ENCODE measurements at regions not wholly inside any gene's neighbourhood (a gene's known extent, or its start where the extent isn't known, plus 50 kb on each side); places are given as distances from the start of the nearest gene placed in this dataset.

GRCh38 chr2:129050101-129050500, 731.4 kb upstream of the HS6ST1 start:
- Histone ChIP-seq H3K9ac (ENCODE audit: insufficient read depth, low read length) (no peak overlapping the region), H3K4me2 (ENCODE audit: extremely low read depth, insufficient read depth, low read length) (no peak overlapping the region), H3K4me1 (ENCODE audit: control insufficient read depth, extremely low read depth, insufficient read depth, low read length) (no peaks in the 10 kb centered on the region), H3K79me2 (ENCODE audit: control insufficient read depth, insufficient read depth, low read length) (no peaks in the 10 kb centered on the region), H3K9me3 (ENCODE audit: control insufficient read depth, insufficient read depth, low read depth, low read length) (no peaks in the 10 kb centered on the region), H3K4me3 (replicated peaks in 1 of 4; ENCODE audit: control extremely low read depth in 1 of 4, insufficient read depth in 1 of 4, low read depth in 3 of 4, low read length in 4 of 4) (no peak overlapping the region), H3K36me3 (ENCODE audit: control insufficient read depth, insufficient read depth, low read length) (no peaks in the 10 kb centered on the region), H4K20me1 (ENCODE audit: control insufficient read depth, extremely low read depth, insufficient read depth, low read length) (no peaks in the 10 kb centered on the region), H3K27ac (ENCODE audit: insufficient read depth, low read length) (no peak overlapping the region), H3K27me3 (ENCODE audit: control insufficient read depth, insufficient read depth, low read length) (no peaks in the 10 kb centered on the region), H2AFZ (ENCODE audit: low read length) (no peak overlapping the region)
- DNase-seq (ENCODE audit: low read depth in 2 of 2): no peak
- TF ChIP-seq EZH2 (IDR thresholded peaks at IDR 0.05; ENCODE audit: low read length, missing control alignments) (no peak), CTCF (conservative IDR thresholded peaks at IDR 0.05 in 1 of 2, IDR thresholded peaks at IDR 0.05 in 1 of 2; ENCODE audit: low read depth in 1 of 2, low read length in 2 of 2) (no peak)

- H3K36me3 ChIP-seq (ENCODE audit: control insufficient read depth, insufficient read depth, low read length): no peaks in the 10 kb centered on the region
- no peak overlapping the region for H3K4me2 ChIP-seq (ENCODE audit: extremely low read depth, insufficient read depth, low read length)
- TF ChIP-seq CTCF (conservative IDR thresholded peaks at IDR 0.05 in 1 of 2, IDR thresholded peaks at IDR 0.05 in 1 of 2; ENCODE audit: low read depth in 1 of 2, low read length in 2 of 2): no peak
- DNase-seq (ENCODE audit: low read depth in 2 of 2): no peak
- H3K4me1 ChIP-seq (ENCODE audit: control insufficient read depth, extremely low read depth, insufficient read depth, low read length): no peaks in the 10 kb centered on the region
- H2AFZ ChIP-seq (ENCODE audit: low read length): no peak overlapping the region
- no peak overlapping the region for H3K27ac ChIP-seq (ENCODE audit: insufficient read depth, low read length)
- no peaks in the 10 kb centered on the region for H3K27me3 ChIP-seq (ENCODE audit: control insufficient read depth, insufficient read depth, low read length)
- H3K79me2 ChIP-seq (ENCODE audit: control insufficient read depth, insufficient read depth, low read length): no peaks in the 10 kb centered on the region
- no peaks in the 10 kb centered on the region for H3K9me3 ChIP-seq (ENCODE audit: control insufficient read depth, insufficient read depth, low read depth, low read length)
- no peaks in the 10 kb centered on the region for H4K20me1 ChIP-seq (ENCODE audit: control insufficient read depth, extremely low read depth, insufficient read depth, low read length)
- no peak overlapping the region for H3K4me3 ChIP-seq (replicated peaks in 1 of 4; ENCODE audit: control extremely low read depth in 1 of 4, insufficient read depth in 1 of 4, low read depth in 3 of 4, low read length in 4 of 4)
- H3K9ac ChIP-seq (ENCODE audit: insufficient read depth, low read length): no peak overlapping the region
Measured at GRCh38 chr2:129055242-129055641, 736.6 kb upstream of the HS6ST1 start.

DNA sequence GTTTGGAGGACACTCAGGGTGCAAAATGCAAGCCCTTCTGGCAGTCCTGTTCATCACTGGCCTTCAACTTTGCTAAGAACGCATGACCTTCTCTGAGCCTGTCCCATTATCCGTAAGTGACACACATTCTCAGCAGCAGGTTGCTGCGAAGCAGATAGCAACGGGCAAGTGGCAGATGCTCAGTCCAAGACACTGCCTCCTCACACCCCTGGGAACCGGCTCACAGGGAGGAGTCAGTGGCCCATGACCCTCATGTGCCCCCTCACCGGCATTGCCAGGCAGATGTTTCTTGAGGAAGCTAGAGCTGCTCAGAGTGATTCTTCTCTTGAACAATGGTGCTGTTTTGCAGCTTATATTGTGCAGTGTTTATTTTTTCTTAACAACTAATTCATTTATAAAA, 737.2 kb upstream of the HS6ST1 start:
- Histone ChIP-seq H3K4me2 (ENCODE audit: extremely low read depth, insufficient read depth, low read length) (no peak overlapping the region), H3K79me2 (ENCODE audit: control insufficient read depth, insufficient read depth, low read length) (no peaks in the 10 kb centered on the region), H3K27me3 (ENCODE audit: control insufficient read depth, insufficient read depth, low read length) (no peaks in the 10 kb centered on the region), H4K20me1 (ENCODE audit: control insufficient read depth, extremely low read depth, insufficient read depth, low read length) (no peaks in the 10 kb centered on the region), H3K9ac (ENCODE audit: insufficient read depth, low read length) (no peak overlapping the region), H3K36me3 (ENCODE audit: control insufficient read depth, insufficient read depth, low read length) (no peaks in the 10 kb centered on the region), H3K9me3 (ENCODE audit: control insufficient read depth, insufficient read depth, low read depth, low read length) (no peaks in the 10 kb centered on the region), H3K4me3 (replicated peaks in 1 of 4; ENCODE audit: control extremely low read depth in 1 of 4, insufficient read depth in 1 of 4, low read depth in 3 of 4, low read length in 4 of 4) (no peak overlapping the region), H2AFZ (ENCODE audit: low read length) (no peak overlapping the region), H3K27ac (ENCODE audit: insufficient read depth, low read length) (no peak overlapping the region), H3K4me1 (ENCODE audit: control insufficient read depth, extremely low read depth, insufficient read depth, low read length) (no peaks in the 10 kb centered on the region)
- no peak for DNase-seq (ENCODE audit: low read depth in 2 of 2)
- TF ChIP-seq CTCF (conservative IDR thresholded peaks at IDR 0.05 in 1 of 2, IDR thresholded peaks at IDR 0.05 in 1 of 2; ENCODE audit: low read depth in 1 of 2, low read length in 2 of 2) (no peak), EZH2 (IDR thresholded peaks at IDR 0.05; ENCODE audit: low read length, missing control alignments) (no peak)
